Ecto neural progenitor cell (in vitro differentiated cells): ENCODE measurements at regions not wholly inside any gene's neighbourhood (a gene's known extent, or its start where the extent isn't known, plus 50 kb on each side); places are given as distances from the start of the nearest gene placed in this dataset.

Source experiments
- DNase-seq: peaks from one replicate; pipeline ENCODE4 v3.0.0-alpha.2; 2018; ENCODE audit warnings: low spot score

DNA sequence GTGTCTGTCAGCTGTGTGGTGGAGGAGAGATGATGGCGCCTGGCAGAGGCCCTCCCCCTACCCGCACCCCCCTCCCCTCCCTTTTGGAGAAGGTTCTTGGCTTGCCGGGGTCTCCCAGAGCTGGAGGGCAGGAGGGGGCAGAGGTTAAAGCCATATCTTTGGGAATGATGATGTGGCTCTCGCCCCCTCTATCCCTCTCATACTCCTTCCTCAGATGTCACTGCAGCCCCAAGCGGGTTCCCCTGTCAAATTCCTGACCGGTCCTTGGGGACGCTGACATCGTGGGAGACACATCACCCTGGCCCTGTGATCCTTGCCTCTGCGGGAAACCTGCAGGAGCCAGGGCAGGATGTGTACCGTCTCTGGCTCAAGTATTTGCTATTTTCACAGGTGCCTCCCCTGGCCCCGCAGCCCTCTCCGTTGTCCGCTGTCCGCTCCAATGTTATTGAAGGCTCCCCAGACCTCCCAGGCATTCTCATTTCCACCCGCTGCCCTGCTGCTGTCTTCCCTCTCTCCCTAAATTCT is 109.5 kb downstream of the FOXD1 start:
- no peak for DNase-seq

DNA sequence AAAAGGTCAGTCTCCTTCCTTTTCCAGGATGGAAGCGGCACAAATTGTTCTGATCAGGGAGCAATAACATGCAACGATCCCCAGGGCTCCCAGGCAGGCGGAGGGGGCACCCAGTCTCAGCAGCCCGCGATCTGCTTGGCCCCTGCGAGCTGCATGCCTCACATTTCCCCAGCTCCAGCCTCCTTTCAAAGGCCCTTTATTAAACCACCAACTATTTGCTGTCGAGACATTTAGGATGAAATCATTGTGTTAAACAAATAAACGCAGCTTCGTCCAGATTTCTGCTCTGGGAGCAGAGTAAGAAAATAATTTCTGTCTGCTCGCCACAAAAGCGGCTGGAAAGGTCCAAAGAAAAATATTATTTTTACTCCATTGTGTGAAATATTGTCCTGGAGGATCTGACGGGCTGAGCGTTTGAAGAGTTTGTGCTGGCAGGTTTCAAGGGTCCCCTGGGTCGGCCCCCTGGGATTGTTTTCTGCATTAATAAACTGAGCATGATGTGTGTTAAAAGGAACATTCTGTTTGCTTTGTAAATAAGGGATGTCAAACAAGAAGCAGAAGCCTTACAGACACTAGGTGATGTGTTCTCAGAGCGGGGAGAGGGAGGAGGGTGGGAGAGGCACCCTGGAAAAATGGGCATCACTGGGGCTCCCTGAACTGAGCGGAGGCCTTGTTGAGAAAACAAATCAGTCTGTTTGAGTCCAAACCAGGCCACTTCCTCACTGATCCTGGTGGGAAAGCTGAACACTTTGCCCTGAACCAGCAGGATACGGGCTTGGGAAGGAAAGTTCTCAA is 110.1 kb downstream of the FOXD1 start:
- DNase-seq: peak; percentile 49

DNA sequence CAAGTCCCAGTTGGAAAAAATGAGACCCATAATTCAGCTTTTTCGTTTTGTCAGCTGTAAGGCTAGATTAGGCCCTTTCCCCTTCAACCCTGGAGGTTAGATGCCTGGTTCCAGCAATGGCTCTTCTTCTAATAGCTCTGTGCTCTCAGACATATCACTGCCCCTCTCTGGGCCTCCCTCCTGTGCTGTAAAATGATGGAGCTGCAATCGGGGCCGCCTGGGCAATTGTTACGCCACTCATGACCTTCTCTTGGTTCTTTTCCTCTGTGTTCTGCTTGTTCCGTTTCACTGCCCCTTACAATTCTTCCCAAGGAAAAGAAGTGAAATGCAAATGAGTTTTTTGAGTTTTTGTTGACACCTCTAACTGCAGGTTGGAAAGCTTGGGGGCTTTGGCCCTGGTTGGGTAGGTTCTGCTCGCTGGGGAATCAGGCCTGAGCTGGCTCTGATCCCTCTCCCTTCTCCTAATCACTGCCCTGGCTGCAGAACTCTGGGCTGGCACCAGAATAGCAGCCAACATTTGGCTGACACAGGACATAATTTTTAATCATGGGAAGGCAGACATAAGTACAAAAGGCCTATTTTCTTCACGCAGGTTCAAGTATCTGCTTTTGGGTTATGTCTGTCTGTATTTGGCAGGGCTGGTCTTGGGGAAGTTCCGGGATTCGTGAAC is 110.9 kb downstream of the FOXD1 start:
- DNase-seq: no peak

DNA sequence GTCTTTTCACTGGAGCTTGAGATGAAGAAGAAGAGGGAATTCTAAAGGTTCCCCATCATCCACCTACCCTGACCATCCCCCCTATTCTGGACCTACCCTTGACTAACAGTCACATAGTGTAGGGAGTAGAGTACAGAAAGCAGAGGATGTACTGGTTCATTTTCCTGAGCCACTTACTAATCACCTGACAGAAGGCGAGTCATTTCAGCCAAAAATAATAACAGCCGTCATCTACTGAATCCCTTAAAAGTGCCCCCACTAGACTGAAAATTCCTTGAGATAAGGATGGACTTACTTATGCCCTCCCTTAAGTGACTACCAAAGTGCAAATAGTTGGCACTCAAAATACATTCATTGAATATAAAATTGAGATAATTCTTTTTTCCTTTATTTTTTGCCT is 112.2 kb downstream of the FOXD1 start:
- no peak for DNase-seq

DNA sequence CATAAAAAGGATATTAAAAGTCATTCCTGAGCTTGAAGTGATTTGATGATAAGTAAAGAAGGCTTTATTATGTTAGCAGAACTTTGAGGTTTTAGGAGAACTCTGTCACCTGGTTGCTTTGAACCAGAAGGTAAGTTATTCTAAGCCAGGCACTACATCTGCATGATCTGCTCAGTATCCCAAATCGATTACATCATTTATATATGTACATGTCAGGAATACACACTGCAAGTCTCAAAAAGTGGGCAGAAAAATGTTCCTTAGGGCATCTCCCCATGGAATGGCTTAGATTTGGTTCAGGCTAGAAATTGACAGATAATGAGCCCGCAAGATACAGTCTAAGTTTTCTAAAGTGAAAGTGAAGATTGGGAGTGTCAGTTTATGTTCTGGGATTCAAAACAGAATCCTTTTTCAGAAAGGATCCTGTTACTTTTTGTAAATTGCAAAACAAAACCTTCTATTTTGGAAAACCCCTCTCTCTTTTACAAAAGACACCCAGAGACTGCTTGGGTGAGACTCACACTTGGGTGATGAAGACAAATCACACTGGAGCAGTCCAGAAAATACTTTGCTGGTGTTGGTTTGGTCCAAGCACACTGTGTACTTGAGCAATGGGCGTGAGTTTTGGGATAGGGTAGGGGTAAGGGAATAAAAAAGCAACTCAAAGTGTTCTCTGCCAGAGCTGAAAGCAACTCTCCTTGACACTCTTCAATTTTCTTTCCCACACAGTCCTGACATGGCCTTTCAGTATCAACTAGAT is 114.5 kb downstream of the FOXD1 start:
- no peak for DNase-seq

DNA sequence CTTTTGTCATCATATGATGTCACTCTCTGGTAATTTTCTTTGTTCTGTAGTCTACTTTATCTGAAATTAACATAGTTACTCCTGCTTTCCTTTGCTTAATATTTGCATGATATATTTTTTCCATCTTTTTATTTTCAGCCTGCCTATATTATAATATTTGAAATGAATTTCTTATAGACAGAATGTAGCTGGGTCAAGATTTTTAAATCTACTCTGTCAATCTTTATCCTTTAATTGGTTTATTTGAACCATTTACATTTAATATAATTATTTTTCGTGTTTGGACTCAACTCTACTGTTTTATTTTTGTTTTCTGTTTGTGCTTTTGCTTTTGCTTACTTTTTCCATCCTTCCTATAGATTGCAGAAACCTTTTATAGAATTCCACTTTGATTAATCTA is 118.0 kb downstream of the FOXD1 start:
- DNase-seq: no peak

DNA sequence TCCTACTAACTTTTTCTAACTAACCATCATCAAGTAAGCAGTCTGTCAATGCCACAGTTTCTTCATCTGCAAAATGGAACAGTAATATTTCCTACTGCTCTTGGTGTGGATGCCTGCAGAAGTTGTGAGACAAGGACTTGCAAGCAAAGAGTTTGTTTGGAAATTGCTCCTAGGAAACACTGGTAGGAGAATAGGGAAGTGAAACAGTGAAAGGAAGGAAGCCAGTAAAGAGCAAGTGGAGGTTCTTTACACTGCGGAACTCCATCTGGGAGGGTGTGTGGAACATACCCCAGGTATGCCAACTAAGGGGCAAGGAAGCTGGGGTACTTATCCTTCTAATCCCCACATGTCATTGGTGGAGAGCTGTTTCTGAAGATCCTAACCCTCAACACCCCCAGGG is 119.9 kb downstream of the FOXD1 start:
- no peak for DNase-seq

DNA sequence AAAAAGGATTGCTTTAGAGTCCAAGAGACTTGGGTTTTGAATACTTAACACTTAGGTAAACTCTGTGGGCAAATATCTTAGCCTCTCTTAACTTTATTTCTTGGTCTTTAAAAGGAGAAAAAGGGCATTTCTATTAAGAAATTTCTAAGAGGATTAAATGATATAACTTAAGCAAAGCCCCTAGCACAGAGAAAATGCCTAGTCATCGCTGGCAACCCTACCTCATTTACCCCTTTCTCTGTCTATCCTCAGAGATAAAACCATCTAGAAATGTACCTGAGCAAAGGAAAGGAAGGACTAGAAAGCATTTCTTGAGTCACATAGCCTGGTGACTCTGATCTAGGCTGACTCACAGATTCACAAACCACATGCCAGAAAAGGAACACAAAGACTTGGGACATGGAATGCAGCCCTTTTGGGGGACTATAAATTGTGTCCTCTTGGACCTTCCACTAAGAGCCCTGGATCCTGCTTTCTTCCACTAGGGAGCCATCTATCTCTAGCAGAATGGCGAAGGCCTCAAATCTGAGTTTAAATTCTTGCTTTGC is 120.6 kb downstream of the FOXD1 start:
- DNase-seq: no peak

DNA sequence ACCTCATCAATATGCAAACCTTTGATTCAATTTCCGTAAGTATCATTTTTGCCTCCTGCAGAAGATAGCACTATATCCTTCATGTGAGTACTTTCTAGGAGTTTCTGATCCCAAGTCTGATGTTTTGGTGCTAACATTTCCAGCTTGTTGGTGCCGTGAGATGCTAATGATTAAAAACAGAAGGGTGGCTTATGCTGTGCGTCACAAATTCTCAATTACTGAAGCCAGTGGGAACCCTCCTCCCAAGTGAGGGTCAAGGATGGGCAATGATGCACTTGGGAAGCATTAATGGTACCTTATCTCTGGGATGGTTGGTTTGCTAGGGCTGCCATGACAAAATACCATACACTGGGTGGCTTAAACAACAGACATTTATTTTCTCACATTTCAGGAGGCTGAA is 123.0 kb downstream of the FOXD1 start:
- DNase-seq: no peak

DNA sequence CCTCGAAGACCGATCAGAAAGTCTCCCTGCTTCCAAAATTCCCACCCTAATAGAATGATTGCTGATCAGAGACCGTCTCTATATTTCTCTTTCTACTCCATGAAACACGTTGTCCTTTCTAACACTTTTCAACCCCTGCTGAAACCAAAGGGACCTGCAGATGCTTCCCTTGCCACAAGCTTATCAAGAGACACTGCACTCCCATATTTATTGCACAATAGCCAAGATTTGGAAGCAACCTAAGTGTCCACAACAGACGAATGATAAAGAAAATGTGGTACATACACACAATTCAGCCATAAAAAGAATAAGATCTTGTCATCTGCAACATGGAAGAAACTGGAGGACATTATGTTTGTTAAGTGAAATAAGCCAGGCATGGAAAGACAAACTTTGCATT is 125.1 kb downstream of the FOXD1 start:
- DNase-seq: no peak

DNA sequence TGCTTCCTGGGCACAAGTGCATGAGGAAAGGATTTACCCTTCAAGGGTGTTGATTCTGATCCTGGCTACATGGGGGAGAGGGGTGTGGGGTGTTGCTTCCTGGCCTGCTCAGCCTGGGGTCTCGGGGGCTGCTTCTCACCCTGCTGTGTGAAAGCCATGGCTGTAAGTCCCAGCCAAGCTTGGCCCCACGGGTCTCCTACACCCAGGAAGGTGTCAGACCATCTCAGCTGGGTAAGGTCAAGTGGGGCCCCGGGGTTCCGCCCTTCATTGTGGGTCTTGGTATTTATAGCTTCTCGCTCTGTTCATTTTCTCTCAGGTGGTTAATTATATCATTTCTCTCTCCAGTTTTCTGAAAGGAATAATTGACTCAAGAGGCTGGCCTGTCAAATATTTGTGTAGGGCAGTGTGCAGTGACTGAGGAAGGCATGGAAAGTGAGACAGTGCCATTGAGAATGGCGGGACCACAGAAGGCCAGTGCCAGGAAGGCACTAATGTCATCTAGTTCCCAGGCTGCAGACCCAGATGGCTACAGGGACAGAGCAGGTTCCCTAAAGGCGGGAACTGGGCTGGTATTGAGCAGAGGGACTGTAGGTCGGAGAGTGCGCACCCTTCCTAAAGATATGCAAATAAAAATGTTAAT is 126.0 kb downstream of the FOXD1 start:
- no peak for DNase-seq

DNA sequence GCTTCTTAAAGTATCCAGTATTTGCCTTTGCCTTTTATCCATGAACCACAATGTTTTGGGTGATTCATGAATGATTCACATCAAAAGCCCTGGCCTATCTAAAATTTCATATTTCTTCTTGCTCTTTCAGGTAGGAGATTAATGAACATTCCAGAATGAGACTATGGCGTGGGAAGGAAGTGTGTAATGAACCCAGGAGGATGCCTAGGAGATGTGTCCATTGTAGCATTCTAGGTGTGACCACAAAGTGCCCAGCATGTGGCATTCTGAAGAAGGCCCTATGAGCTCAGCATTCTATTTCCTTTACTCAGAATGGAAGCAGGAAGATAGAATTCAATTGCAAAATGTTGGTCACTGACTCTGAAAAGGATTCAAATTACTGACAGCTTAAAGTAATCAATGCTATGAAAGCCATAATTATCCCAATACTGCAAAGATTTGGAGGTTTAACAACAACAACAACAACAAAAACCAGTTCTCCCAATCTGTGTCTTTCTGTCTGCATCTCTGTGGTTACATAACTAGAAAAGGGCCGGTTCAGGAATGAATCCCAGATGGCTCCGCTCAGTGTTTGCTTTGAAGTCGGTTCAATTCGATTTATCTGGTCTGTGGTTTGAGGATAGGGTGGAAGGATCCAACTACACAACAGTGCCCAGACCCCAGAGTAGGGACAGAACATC is 126.7 kb downstream of the FOXD1 start:
- DNase-seq: no peak

DNA sequence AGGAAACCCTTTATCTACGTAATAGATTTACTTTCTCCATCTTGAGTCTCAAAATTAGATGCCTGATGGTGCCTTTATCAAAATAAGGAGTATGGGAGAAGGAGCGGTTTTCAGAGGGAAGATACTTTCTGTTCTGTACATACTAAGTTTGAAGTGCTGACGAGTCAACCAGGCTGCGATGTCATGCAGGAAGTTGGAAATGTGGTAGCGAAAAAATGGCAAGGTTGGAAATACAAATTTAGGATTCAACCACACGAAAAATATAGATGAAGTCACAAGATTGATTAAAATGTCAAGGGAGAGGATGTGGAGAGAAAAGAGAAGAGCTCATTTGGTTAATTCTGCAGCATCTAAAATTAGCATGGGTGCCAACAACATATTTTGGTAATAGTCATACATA is 129.5 kb downstream of the FOXD1 start:
- no peak for DNase-seq

DNA sequence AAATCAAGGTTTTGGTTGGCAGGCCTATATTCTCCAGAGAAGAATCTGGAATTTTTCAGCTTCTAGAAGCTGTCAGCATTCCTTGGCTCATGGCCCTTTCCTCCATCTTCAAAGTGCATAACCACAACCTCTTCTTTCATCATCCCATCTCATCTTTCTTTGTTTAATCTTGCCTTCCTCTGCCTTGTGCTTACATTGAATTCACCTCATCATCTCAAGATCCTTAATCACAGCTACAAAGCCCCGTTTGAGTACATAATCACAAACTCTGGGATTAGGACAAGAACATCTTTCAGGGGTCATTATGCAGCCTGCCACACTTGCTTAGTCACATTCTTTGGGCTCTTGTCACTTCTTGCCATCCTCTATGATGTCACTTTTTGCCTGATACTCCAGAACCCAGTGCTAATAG is 130.3 kb downstream of the FOXD1 start:
- no peak for DNase-seq

DNA sequence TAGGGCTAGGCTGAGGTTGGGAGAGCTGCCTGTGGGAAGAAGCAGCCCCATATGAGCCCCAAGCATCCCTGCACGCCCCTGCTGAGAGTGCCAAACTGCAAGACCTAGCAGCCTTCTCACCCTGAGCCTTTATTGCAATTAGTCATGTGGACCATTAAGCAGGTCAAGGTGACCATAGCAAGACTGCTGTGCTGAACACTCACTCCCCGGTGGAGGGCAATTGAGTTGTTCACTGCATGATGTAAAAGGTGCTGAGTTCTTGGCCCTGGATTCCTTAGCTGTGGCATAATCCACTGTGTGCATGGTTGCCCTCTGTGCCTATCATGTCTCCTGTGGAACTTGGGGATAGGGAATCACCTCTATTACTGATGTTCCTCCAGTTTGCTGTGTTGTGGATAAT is 131.1 kb downstream of the FOXD1 start:
- DNase-seq: no peak

DNA sequence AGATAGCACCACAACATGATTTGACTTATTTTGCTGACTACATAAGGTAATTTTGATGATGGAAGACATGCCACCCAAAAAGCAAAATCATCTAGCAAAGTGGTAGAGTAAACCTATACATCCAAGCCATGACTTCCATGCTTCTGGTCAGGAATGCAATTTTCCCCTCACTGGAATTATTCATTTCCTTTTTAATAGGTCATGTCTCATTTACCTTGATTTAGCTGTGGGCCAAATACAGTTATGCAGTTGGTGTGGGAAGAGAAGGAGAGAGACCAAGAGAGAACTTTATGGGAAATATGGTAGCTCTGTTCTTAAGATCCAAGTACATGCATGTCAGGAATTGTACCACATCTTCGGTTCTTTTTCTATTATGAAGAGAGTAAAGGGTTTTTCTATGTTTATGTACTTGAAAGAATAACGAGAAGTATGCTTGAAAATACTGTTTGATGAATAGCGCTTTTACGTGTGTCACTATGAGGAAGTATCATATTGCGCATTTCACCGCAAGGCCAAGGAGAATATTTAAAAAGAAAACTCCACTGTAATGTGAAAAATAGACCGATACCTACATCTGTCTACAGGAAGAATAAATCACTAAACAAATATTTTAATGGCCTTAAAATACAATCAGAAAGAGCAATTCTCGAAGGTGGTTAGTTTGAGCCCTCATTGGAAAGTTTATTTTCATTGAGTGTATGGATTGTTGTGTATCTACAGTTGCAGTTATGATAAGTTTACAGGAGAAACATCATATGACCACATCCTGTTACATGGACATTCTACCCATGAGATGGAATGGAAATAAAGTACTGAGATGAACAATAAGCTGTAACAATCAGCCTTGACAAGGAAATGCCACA is 134.0 kb downstream of the FOXD1 start:
- no peak for DNase-seq

DNA sequence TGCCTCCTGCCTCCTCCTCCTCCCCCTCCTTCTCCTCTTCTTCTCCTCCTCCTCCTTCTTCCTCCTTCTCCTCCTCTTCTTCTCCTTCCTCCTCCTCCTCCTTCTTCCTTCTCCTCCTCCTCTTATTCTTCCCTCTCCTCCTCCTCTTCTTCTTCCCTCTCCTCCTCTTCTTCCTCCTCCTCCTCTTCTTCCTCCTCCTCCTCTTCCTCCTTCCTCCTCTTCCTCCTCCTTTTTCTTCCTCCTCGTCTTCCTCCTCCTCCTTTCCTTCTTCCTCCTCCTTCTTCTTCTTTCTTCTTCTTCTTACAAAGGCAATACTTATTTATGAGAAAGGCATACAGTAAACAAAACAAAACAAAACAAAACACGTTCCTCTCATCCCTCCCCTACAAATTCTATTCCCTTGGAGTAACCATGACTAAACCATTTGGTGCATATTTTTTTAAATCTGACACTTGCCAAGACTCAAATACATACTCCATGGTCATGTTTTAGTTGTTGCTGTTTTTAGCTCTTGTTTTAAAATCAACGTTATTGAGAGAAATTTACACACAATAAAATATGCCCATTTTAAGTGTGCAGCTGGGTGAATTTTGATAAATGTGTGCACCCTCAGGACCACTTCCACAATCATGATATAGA is 135.6 kb downstream of the FOXD1 start:
- no peak for DNase-seq

DNA sequence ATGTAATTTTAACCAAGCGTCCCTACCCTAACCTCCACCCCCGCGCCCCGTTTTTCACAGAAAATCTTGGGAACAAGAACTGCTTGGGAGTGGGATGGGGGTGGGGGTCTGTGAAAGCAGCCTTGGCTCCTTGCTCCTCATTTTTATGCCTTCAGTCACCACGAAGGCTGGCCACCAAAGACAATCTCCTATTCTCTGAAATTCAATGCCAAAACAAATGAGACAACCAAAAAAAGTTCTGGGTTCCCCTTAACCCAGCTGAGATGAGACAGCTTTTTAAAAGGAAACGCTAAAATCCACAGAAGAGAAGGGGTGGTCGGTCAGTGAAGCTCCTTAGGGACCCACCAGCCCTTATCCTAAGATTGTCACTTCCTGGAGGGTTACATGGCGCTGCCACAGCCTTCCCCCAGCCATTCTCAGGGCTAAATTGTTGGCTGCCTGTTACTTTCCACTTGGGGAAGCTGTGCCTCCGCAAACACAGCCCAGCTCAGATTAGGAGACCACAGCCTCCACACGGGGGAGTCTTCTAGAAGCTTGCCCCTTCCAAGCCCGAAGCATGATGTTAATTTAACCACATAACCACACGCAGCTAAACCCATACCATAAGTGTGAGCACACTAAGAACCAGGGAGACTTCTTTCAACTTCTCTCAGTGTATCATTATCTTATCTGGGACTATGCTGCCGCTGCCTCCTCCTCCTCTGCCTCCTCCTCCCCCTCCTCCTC is 136.3 kb downstream of the FOXD1 start:
- no peak for DNase-seq
